ENCODE measurements at regions not wholly inside any gene's neighbourhood (a gene's known extent, or its start where the extent isn't known, plus 50 kb on each side); places are given as distances from the start of the nearest gene placed in this dataset.

GRCh38 chr10:4283846-4284610 is 499.0 kb upstream of the KLF6 start:
- TF ChIP-seq CTCF (conservative IDR thresholded peaks at IDR 0.05; ENCODE audit: low read depth, low read length) (no peak), EZH2 (IDR thresholded peaks at IDR 0.05; ENCODE audit: low read length, unreplicated experiment) (no peak)

Data from PC-3 (cell line).